ENCODE measurements at regions not wholly inside any gene's neighbourhood (a gene's known extent, or its start where the extent isn't known, plus 50 kb on each side); places are given as distances from the start of the nearest gene placed in this dataset.

DNA sequence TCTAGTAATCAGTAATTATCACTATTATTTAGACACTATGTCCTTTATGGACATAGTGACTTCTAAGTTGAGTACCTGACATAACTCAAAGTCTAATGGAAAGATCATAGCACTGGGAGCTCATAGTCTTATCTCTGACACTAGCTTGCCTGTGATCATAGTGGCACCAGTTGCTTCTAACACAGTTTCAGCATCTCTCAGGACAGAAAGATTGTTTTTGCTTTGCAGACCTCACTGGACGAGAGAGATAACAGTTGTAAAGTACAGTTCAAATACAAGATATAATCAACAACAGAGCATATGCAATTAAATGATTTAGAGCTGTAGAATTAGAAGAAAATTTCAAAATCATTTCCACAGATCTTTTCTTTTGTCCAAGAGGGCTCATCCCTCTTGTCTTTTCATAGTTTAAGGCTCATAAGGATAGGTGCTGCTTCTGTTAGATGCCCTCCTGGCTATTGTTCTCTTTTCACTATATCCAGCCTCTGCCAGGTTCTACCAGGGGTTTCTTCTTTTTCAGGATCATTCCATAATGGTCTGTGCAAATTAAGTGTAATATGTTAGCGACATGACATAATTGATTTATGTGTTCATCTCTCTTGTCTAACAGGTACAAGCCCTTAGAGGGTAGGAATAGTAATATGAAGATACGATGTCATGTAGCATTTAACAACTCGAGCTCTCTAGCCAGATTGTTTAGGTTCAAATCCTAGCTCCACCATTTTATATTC is 1175.4 kb upstream of the TENM4 start:
- Histone ChIP-seq H3K4me1 (ENCODE audit: control insufficient read depth, extremely low read depth, insufficient read depth, low read length) (no peaks in the 10 kb centered on the region), H3K9ac (replicated peaks; ENCODE audit: extremely low read depth, insufficient read depth, low read length) (no peak overlapping the region), H3K4me2 (ENCODE audit: insufficient read depth, low read length) (no peak overlapping the region), H2AFZ (ENCODE audit: low read depth, low read length) (no peak overlapping the region), H3K36me3 (ENCODE audit: control insufficient read depth in 2 of 2, extremely low read depth in 1 of 2, insufficient read depth in 2 of 2, low read length in 2 of 2) (no peaks in the 10 kb centered on the region), H4K20me1 (replicated peaks; ENCODE audit: control insufficient read depth, extremely low read depth, insufficient read depth, low read length) (no peaks in the 10 kb centered on the region), H3K9me1 (replicated peaks; ENCODE audit: control insufficient read depth, extremely low read depth, insufficient read depth, low read length) (no peaks in the 10 kb centered on the region), H3K27ac (ENCODE audit: insufficient read depth, low read depth, low read length) (no peak overlapping the region), H3K79me2 (ENCODE audit: control insufficient read depth, insufficient read depth, low read length) (no peaks in the 10 kb centered on the region), H3K27me3 (ENCODE audit: control insufficient read depth in 2 of 2, insufficient read depth in 2 of 2, low read length in 2 of 2) (no peaks in the 10 kb centered on the region), H3K9me3 (replicated peaks; ENCODE audit: control insufficient read depth, insufficient read depth, low read length) (no peaks in the 10 kb centered on the region), H3K4me3 (replicated peaks in 1 of 3; ENCODE audit: insufficient read depth in 1 of 3, low read depth in 1 of 3, low read length in 3 of 3) (no peak overlapping the region)
- no peak for FAIRE-seq
- dilution Hi-C loops (cut with MboI; ENCODE audit: extremely low pct_ligation_motif_present, low sequenced_read_pairs), result no loop called here
- TF ChIP-seq POLR2A (IDR thresholded peaks at IDR 0.05; ENCODE audit: low read depth, low read length) (no peak), GATA2 (IDR thresholded peaks at IDR 0.05; ENCODE audit: insufficient read depth, insufficient read length, low read depth, low read length) (no peak), FOS (IDR thresholded peaks at IDR 0.05; ENCODE audit: borderline replicate concordance, insufficient read depth, low read length) (no peak), POLR2AphosphoS5 (IDR thresholded peaks at IDR 0.05; ENCODE audit: insufficient read depth, low read depth, low read length) (no peak)
- TF ChIP-seq, protein P1, sequence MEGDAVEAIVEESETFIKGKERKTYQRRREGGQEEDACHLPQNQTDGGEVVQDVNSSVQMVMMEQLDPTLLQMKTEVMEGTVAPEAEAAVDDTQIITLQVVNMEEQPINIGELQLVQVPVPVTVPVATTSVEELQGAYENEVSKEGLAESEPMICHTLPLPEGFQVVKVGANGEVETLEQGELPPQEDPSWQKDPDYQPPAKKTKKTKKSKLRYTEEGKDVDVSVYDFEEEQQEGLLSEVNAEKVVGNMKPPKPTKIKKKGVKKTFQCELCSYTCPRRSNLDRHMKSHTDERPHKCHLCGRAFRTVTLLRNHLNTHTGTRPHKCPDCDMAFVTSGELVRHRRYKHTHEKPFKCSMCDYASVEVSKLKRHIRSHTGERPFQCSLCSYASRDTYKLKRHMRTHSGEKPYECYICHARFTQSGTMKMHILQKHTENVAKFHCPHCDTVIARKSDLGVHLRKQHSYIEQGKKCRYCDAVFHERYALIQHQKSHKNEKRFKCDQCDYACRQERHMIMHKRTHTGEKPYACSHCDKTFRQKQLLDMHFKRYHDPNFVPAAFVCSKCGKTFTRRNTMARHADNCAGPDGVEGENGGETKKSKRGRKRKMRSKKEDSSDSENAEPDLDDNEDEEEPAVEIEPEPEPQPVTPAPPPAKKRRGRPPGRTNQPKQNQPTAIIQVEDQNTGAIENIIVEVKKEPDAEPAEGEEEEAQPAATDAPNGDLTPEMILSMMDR (IDR thresholded peaks at IDR 0.05; ENCODE audit: extremely low read depth in 1 of 2, insufficient read depth in 1 of 2, low read depth in 1 of 2, low read length in 2 of 2), result no peak
- TF ChIP-seq, protein P2, sequence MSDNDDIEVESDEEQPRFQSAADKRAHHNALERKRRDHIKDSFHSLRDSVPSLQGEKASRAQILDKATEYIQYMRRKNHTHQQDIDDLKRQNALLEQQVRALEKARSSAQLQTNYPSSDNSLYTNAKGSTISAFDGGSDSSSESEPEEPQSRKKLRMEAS (IDR thresholded peaks at IDR 0.05; ENCODE audit: insufficient read depth, insufficient read length), result no peak
- CTCF ChIA-PET, result interaction anchor here (1.0 kb wide), 1 partner anchor 12 kb away, joined by 3 read pairs; no protein-coding TSS in a partner anchor
- intact Hi-C loops (cut with micrococcal nuclease), result no loop called here
- POLR2A ChIA-PET, result no interaction called here
- no peak for DNase-seq (ENCODE audit: low read depth, low spot score)
- BruUV-seq (replicated peaks), result no TSS peak
